ENCODE measurements at regions not wholly inside any gene's neighbourhood (a gene's known extent, or its start where the extent isn't known, plus 50 kb on each side); places are given as distances from the start of the nearest gene placed in this dataset.

DNA sequence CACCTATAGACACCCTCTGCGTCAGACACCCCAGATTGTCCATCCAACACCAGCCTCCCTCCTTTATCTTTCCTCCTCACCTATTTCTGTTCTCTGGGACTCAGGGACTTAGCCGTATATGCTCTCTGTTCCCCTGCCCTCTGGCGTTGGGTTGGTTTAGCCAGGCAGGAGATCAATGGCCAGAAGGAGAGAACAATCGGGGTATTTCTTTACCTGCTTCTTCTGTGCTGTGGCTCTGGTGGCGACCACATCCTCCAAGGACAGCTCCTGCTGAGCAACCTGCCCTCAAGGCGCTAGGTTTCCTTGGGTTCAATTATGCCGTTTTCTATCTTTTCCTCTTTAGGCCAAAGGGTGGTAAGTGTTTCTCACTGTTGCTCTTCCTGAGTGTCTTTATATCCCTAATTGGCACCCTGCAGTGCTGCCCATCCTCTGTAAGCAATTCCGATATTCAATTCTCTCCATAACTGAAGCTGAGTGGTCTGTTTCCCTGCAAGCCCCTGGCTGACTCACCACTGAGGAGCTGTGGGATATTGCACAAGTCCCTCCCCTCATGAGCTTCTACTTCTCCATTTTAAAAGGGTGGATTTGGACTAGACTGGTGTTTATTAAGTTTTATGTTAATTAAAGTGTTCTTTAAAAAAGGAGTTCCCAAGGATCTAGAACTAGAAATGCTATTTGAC, 63.7 kb upstream of the TMTC4 start:
- Histone ChIP-seq H3K27me3 (no peaks in the 10 kb centered on the region), H3K4me3 (no peak overlapping the region), H3K4me1 (peaks cover 0 to 8% (median 0%) of the 10 kb centered on the region in 3 donors), H3K9me3 (no peaks in the 10 kb centered on the region), H3K27ac (no peak overlapping the region), H3K36me3 (no peaks in the 10 kb centered on the region)
- WGBS, 2 donors, result 95 to 97% methylated on average over 8 of the region's 8 CpGs
- no peak for FAIRE-seq
- DNase-seq, result no peak
- intact Hi-C loops (cut with DNase I), result no loop called here
- TF ChIP-seq, protein P1, sequence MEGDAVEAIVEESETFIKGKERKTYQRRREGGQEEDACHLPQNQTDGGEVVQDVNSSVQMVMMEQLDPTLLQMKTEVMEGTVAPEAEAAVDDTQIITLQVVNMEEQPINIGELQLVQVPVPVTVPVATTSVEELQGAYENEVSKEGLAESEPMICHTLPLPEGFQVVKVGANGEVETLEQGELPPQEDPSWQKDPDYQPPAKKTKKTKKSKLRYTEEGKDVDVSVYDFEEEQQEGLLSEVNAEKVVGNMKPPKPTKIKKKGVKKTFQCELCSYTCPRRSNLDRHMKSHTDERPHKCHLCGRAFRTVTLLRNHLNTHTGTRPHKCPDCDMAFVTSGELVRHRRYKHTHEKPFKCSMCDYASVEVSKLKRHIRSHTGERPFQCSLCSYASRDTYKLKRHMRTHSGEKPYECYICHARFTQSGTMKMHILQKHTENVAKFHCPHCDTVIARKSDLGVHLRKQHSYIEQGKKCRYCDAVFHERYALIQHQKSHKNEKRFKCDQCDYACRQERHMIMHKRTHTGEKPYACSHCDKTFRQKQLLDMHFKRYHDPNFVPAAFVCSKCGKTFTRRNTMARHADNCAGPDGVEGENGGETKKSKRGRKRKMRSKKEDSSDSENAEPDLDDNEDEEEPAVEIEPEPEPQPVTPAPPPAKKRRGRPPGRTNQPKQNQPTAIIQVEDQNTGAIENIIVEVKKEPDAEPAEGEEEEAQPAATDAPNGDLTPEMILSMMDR (IDR thresholded peaks at IDR 0.05), result no peak
- no peak for ATAC-seq

DNA sequence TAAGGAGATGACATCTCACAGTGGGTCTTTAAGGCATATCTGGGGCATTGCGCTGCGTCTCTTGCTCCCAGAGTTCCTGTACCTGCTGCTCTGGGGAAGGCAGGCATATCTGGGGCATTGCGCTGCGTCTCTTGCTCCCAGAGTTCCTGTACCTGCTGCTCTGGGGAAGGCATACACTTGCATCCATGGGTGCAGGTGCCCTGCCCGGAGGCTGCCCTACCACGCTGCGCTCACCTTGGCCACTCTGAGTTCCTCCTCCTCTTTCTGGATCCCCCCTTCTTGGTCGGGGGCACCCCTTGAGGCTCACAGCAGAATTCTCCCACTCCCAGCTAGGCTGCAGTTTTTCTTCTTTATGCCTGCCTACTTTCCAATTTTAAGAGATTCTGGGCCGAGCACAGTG, 60.9 kb upstream of the TMTC4 start:
- TF ChIP-seq, protein P1 (IDR thresholded peaks at IDR 0.05), result no peak
- peaks cover 0 to 8% (median 0%) of the 10 kb centered on the region in 3 donors for H3K4me1 ChIP-seq
- no peaks in the 10 kb centered on the region for H3K9me3 ChIP-seq
- 94 to 96% methylated on average over 9 of the region's 9 CpGs for WGBS, 2 donors
- H3K27me3 ChIP-seq, result no peaks in the 10 kb centered on the region
- FAIRE-seq, result no peak
- H3K4me3 ChIP-seq, result no peak overlapping the region
- H3K36me3 ChIP-seq, result no peaks in the 10 kb centered on the region
- ATAC-seq, result no peak
- H3K27ac ChIP-seq, result no peak overlapping the region
- intact Hi-C loops (cut with DNase I), result no loop called here
- peak in 1 of 6 donors; percentile 35 for DNase-seq

DNA sequence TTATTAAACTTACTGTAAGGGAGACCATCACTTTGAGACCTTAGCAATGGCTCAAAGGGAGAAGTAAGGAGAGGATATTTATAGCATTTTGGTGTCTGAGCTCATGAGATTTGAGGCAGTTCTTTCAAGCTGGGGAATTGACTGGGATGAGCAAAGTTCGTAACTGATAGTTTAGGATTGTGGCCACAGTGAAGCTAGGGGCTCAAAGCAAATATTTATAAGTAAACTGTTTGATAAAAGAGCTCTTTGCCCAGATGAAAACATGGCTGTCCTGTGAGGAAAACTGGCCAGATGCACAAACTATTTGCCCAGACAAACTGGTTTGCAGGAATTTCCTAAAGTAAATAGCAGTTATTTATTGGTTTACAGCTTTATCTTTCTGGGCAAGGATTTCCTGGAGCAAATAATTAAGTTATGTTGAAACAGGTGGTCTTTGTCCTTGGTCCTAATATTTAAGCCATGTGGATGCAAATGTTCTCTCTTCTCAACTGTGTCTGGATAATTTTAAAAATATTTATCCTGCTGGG, 59.7 kb upstream of the TMTC4 start:
- Histone ChIP-seq H3K9me3 (no peaks in the 10 kb centered on the region), H3K4me1 (peaks cover 0 to 8% (median 0%) of the 10 kb centered on the region in 3 donors), H3K36me3 (no peaks in the 10 kb centered on the region), H3K27ac (peak overlapping the region in 2 of 4 donors; percentile 14 to 51), H3K27me3 (no peaks in the 10 kb centered on the region), H3K4me3 (no peak overlapping the region)
- TF ChIP-seq, protein P1 (IDR thresholded peaks at IDR 0.05), result no peak
- intact Hi-C loops (cut with DNase I), result no loop called here
- peak; percentile 55 to 92 (median 85) for ATAC-seq
- FAIRE-seq, result no peak
- WGBS, 2 donors, result 9% methylated on average over 1 of the region's 1 CpG
- no peak for DNase-seq

DNA sequence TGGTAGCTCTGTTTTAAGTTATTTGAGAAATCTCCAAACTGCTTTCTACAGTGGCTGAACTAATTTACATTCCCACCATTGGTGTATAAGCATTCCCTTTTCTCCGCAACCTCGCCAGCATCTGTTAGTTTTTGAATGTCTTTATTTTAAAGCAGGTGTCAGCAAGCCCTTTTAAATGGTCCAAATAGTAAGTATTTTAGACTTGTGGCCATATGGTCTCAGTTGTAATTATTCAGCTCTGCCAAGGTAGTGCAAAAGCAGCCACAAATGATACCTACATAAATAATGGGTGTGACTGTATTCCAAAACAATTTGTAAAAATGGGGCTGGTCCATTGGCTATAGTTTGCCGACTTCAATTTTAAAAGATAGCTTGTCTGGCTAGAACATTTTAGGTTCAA, 58.7 kb upstream of the TMTC4 start:
- Histone ChIP-seq H3K27ac (no peak overlapping the region), H3K9me3 (no peaks in the 10 kb centered on the region), H3K4me1 (peaks cover 0 to 8% (median 0%) of the 10 kb centered on the region in 3 donors), H3K36me3 (no peaks in the 10 kb centered on the region), H3K4me3 (no peak overlapping the region), H3K27me3 (no peaks in the 10 kb centered on the region)
- ATAC-seq, result no peak
- no peak for DNase-seq
- intact Hi-C loops (cut with DNase I), result no loop called here
- TF ChIP-seq, protein P1 (IDR thresholded peaks at IDR 0.05), result no peak
- WGBS, 2 donors, result 80 to 82% methylated on average over 3 of the region's 3 CpGs
- FAIRE-seq, result no peak

DNA sequence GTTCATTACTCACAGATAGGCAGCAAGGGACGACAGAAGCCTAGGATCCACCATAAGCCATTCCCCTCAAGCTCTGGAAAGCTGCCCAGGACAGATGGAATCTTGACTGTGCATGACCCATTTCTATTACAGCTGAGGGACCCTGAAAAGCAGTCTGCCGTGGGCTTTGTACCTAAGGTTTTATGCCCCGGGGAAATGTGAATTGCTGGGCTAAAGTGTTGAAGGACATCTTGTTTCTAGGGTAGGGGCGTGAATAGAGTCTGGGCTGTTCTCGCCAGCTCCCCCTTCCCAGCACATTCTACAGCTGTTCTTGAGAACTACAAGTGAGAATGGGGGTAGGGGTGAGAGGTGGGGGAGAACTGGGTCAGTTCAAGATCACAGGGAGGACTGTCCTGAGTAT, 53.6 kb upstream of the TMTC4 start:
- Histone ChIP-seq H3K27ac (no peak overlapping the region), H3K36me3 (no peaks in the 10 kb centered on the region), H3K4me1 (peaks cover 0 to 16% (median 4%) of the 10 kb centered on the region in 3 donors), H3K4me3 (no peak overlapping the region), H3K9me3 (no peaks in the 10 kb centered on the region), H3K27me3 (no peaks in the 10 kb centered on the region)
- no peak for ATAC-seq
- TF ChIP-seq, protein P1 (IDR thresholded peaks at IDR 0.05), result no peak
- intact Hi-C loops (cut with DNase I), result loop anchor here in 1 of 3 donors (10.0 kb wide), 1 partner anchor 367 kb away; no protein-coding TSS in a partner anchor
- 92 to 95% methylated on average over 5 of the region's 5 CpGs for WGBS, 2 donors
- FAIRE-seq, result no peak
- DNase-seq, result no peak
